Fibroblast of peridontal ligament (primary cell): ENCODE measurements at regions not wholly inside any gene's neighbourhood (a gene's known extent, or its start where the extent isn't known, plus 50 kb on each side); places are given as distances from the start of the nearest gene placed in this dataset.

Experiments
- DNase-seq: peaks from one replicate; pipeline ENCODE4 v3.0.0-alpha.2; 2010; ENCODE audit errors: extremely low read depth

DNA sequence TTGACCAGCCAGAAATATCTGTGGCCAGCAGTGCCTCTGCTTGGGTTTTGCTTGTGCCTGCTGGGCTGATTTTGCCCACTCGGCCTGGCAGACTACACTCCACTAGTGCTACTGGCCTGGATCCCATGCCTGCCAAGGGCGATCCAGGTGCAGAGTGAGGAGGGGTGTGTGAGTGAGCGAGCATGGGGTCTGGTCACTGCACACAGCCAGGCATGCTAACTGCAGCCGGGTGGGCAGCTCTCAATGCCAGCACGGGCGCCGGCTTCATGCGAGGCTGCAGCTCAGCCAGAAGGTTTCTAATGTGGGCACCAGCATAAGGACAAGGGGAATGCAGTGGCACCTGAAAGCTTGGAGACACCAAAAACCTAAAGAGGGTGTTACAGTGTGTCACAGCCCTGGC, 1161.4 kb downstream of the FSTL5 start:
- no peak for DNase-seq

- no peak for DNase-seq
Measured at GRCh38 chr4:161003418-161004057, 1160.3 kb downstream of the FSTL5 start.

DNA sequence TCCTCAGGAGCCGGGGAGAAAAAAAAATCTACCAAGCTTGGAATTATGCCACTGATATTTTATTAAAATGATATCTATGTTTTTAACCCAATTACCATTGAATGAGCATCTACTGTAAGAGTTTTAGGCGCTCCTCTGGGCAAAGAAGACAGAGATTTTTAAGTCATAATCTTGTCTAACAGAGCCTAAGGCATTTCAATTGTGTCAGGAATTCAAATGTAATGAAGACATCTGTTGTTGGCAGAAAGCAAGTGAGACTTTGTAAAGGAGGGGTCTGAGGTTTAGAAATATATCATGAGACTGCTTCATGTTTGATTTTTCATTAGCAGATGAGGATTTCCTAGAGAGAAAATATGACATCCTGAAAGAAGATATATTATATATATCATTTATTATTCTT, 1158.1 kb downstream of the FSTL5 start:
- no peak for DNase-seq

DNA sequence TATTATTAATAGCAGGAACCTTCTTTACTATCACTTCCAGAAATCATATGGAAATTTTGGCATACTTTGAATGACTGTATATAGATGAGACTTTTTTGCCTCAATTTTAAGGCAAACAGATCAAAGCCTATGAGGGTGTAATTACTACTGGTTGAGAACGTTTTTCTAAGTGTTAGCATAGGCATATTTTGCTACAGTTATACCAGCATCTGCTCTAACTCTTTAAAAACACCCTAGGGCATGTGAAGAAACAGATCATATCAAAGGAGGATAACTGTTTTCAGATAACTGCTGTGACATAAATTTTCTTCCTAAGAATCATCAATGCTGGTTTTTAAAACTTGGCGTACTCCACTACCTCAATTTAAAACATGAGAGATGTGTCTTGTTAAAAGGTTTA, 1155.3 kb downstream of the FSTL5 start:
- no peak for DNase-seq

DNA sequence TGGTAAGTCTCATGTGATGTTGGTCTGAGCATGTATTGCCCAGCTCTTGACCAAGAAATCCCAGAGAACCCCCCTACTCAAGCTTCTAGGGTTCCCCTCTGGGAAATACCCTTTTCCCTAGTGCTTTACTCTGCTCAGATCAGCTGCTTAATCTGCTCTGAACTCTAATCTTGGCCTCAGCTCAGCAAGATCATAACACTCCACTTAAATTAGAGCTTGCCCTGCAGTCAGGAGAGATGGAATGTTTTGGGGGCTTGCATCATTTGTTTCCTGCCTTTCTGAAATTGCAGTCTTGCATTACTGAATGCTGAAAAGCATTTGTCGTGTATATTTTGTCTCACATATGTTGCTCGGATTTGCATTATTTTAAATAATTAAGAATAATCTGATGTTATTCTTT, 1153.6 kb downstream of the FSTL5 start:
- no peak for DNase-seq
